ENCODE measurements at regions not wholly inside any gene's neighbourhood (a gene's known extent, or its start where the extent isn't known, plus 50 kb on each side); places are given as distances from the start of the nearest gene placed in this dataset.

DNA sequence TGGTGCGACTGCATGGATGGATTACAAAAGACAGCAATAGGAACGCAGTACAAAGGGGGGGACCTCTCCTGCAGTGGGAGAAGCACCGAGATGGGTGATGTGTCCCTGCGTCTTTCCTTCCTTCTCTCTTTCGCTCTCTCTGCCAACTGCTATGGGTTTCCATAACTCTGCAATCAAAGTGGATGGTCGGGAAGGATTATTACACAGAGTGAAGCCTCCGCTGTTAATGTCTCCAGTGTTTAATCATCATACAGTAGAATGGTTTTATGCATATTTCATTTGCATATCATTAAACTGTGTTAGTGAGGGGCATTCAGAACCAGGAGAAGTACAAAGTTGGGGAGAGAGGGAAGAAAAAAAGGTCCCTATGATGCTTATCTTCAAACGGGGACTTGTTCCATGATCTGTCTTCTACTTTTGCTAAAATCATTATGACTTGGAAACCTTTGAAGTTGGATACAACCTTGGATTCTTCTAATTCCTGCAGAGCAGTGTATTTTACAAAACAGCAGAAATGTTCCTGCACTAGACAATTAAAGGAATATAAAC, 255.9 kb upstream of the PMFBP1 start:
- TF ChIP-seq EP300 (IDR thresholded peaks at IDR 0.05; ENCODE audit: borderline replicate concordance) (no peak), YY1 (IDR thresholded peaks at IDR 0.05; ENCODE audit: low read depth) (no peak), TAF1 (IDR thresholded peaks at IDR 0.05; ENCODE audit: low read depth) (no peak), FOXM1 (IDR thresholded peaks at IDR 0.05; ENCODE audit: borderline replicate concordance, low read depth) (no peak), ZBTB7A (IDR thresholded peaks at IDR 0.05; ENCODE audit: low read depth) (no peak), CEBPB (IDR thresholded peaks at IDR 0.05) (no peak), RAD21 (IDR thresholded peaks at IDR 0.05; ENCODE audit: low read depth) (no peak), TCF12 (IDR thresholded peaks at IDR 0.05; ENCODE audit: low read depth) (no peak), EGR1 (IDR thresholded peaks at IDR 0.05) (no peak), CREB1 (IDR thresholded peaks at IDR 0.05; ENCODE audit: low read depth) (no peak)
- TF ChIP-seq, protein P1, sequence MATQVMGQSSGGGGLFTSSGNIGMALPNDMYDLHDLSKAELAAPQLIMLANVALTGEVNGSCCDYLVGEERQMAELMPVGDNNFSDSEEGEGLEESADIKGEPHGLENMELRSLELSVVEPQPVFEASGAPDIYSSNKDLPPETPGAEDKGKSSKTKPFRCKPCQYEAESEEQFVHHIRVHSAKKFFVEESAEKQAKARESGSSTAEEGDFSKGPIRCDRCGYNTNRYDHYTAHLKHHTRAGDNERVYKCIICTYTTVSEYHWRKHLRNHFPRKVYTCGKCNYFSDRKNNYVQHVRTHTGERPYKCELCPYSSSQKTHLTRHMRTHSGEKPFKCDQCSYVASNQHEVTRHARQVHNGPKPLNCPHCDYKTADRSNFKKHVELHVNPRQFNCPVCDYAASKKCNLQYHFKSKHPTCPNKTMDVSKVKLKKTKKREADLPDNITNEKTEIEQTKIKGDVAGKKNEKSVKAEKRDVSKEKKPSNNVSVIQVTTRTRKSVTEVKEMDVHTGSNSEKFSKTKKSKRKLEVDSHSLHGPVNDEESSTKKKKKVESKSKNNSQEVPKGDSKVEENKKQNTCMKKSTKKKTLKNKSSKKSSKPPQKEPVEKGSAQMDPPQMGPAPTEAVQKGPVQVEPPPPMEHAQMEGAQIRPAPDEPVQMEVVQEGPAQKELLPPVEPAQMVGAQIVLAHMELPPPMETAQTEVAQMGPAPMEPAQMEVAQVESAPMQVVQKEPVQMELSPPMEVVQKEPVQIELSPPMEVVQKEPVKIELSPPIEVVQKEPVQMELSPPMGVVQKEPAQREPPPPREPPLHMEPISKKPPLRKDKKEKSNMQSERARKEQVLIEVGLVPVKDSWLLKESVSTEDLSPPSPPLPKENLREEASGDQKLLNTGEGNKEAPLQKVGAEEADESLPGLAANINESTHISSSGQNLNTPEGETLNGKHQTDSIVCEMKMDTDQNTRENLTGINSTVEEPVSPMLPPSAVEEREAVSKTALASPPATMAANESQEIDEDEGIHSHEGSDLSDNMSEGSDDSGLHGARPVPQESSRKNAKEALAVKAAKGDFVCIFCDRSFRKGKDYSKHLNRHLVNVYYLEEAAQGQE (IDR thresholded peaks at IDR 0.05; ENCODE audit: low read depth) = no peak
- TF ChIP-seq, protein P2, sequence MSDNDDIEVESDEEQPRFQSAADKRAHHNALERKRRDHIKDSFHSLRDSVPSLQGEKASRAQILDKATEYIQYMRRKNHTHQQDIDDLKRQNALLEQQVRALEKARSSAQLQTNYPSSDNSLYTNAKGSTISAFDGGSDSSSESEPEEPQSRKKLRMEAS (IDR thresholded peaks at IDR 0.05) = no peak
- TF ChIP-seq, protein P3, sequence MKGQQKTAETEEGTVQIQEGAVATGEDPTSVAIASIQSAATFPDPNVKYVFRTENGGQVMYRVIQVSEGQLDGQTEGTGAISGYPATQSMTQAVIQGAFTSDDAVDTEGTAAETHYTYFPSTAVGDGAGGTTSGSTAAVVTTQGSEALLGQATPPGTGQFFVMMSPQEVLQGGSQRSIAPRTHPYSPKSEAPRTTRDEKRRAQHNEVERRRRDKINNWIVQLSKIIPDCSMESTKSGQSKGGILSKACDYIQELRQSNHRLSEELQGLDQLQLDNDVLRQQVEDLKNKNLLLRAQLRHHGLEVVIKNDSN (IDR thresholded peaks at IDR 0.05) = no peak
